Raji (cell line): ENCODE measurements at regions not wholly inside any gene's neighbourhood (a gene's known extent, or its start where the extent isn't known, plus 50 kb on each side); places are given as distances from the start of the nearest gene placed in this dataset.

Experiments
- POLR2A ChIP-seq: IDR thresholded peaks from 2 replicates; pipeline ENCODE4 v1.6.1; 2011; ENCODE audit warnings: low read depth, low read length, control low read depth; ENCODE audit not compliant: insufficient read depth

- no peak for TF ChIP-seq POLR2A
Observed at GRCh38 chr3:14282001-14282705, 103.5 kb downstream of the LSM3 start.

- no peak for TF ChIP-seq POLR2A
Observed at GRCh38 chr3:14282706-14283075, 104.1 kb downstream of the LSM3 start.

GRCh38 chr3:14283092-14283812, 104.6 kb downstream of the LSM3 start:
- TF ChIP-seq POLR2A: no peak

GRCh38 chr3:14283813-14284438, 105.3 kb downstream of the LSM3 start:
- TF ChIP-seq POLR2A: no peak

GRCh38 chr3:14284694-14285547, 106.3 kb downstream of the LSM3 start:
- TF ChIP-seq POLR2A: no peak

- TF ChIP-seq POLR2A: no peak
Observed at GRCh38 chr3:14285548-14285925, 106.9 kb downstream of the LSM3 start.

GRCh38 chr3:14286887-14287500, 108.4 kb downstream of the LSM3 start:
- TF ChIP-seq POLR2A: no peak

- no peak for TF ChIP-seq POLR2A
Observed at GRCh38 chr3:14288177-14288788, 109.7 kb downstream of the LSM3 start.

GRCh38 chr3:14288833-14289451, 110.3 kb downstream of the LSM3 start:
- TF ChIP-seq POLR2A: no peak

GRCh38 chr3:14289590-14290461, 111.2 kb downstream of the LSM3 start:
- no peak for TF ChIP-seq POLR2A

- no peak for TF ChIP-seq POLR2A
Observed at GRCh38 chr3:14290631-14291385, 111.6 kb upstream of the SLC6A6 start.

GRCh38 chr3:14295037-14295436, 107.4 kb upstream of the SLC6A6 start:
- no peak for TF ChIP-seq POLR2A
